Bronchial epithelial cell (primary cell): ENCODE measurements at regions not wholly inside any gene's neighbourhood (a gene's known extent, or its start where the extent isn't known, plus 50 kb on each side); places are given as distances from the start of the nearest gene placed in this dataset.
"Not testable (repeated sequence)": the region's sequence is repeated elsewhere in the genome, so short reads cannot be mapped to it uniquely, and the experiment has no call there.

Experiments used
- DNase-seq: peaks from one replicate; pipeline ENCODE4 v3.0.0-alpha.2; 2010; ENCODE audit warnings: low read depth
- FAIRE-seq: peaks from 2 replicates; lab custom pipeline; 2011; peaks lifted over from hg19 to GRCh38; lab: Jason Lieb, UNC
- H3K27me3 ChIP-seq: 2 replicates; pipeline ENCODE4 v1.5.1; 2011; ENCODE audit warnings: low read length; ENCODE audit not compliant: control insufficient read depth, insufficient read depth
- H3K36me3 ChIP-seq: 2 replicates; pipeline ENCODE4 v1.5.1; 2011; ENCODE audit warnings: low read length; ENCODE audit not compliant: control insufficient read depth, insufficient read depth
- H3K4me3 ChIP-seq: 2 replicates; pipeline ENCODE4 v1.5.1; 2011; ENCODE audit warnings: mild to moderate bottlenecking, low read depth, low read length, control low read depth
- CTCF ChIP-seq: IDR thresholded peaks from 2 replicates; pipeline ENCODE4 v1.5.1; 2011; ENCODE audit warnings: mild to moderate bottlenecking, moderate library complexity, low read length, control low read depth, inconsistent platforms; ENCODE audit not compliant: insufficient read depth, severe bottlenecking

GRCh38 chr7:153657182-153657800, 394.9 kb upstream of the DPP6 start:
- TF ChIP-seq CTCF = no peak
- Histone ChIP-seq H3K27me3 (no peaks in the 10 kb centered on the region), H3K36me3 (no peaks in the 10 kb centered on the region), H3K4me3 (no peak overlapping the region)
- DNase-seq (no peak), FAIRE-seq (no peak)

GRCh38 chr7:153675131-153675530, 377.1 kb upstream of the DPP6 start:
- H3K4me3 ChIP-seq = no peak overlapping the region
- no peaks in the 10 kb centered on the region for H3K36me3 ChIP-seq
- no peak for TF ChIP-seq CTCF
- no peak for DNase-seq
- FAIRE-seq = no peak
- no peaks in the 10 kb centered on the region for H3K27me3 ChIP-seq

GRCh38 chr7:153682628-153683027, 369.6 kb upstream of the DPP6 start:
- no peak for DNase-seq
- Histone ChIP-seq H3K27me3 (no peaks in the 10 kb centered on the region), H3K36me3 (no peaks in the 10 kb centered on the region), H3K4me3 (no peak overlapping the region)
- TF ChIP-seq CTCF = no peak
- no peak for FAIRE-seq

- DNase-seq (no peak), FAIRE-seq (no peak)
- H3K27me3 ChIP-seq = no peaks in the 10 kb centered on the region
- TF ChIP-seq CTCF = no peak
- H3K36me3 ChIP-seq = no peaks in the 10 kb centered on the region
- no peak overlapping the region for H3K4me3 ChIP-seq
Observed at GRCh38 chr7:153696242-153696641, 356.0 kb upstream of the DPP6 start.

GRCh38 chr7:153698046-153698445, 354.2 kb upstream of the DPP6 start:
- H3K27me3 ChIP-seq = no peaks in the 10 kb centered on the region
- no peak for DNase-seq
- no peak for TF ChIP-seq CTCF
- no peaks in the 10 kb centered on the region for H3K36me3 ChIP-seq
- H3K4me3 ChIP-seq = no peak overlapping the region
- no peak for FAIRE-seq

- H3K4me3 ChIP-seq = no peak overlapping the region
- no peak for TF ChIP-seq CTCF
- FAIRE-seq (no peak), DNase-seq (no peak)
- H3K27me3 ChIP-seq = no peaks in the 10 kb centered on the region
- no peaks in the 10 kb centered on the region for H3K36me3 ChIP-seq
Observed at GRCh38 chr7:153701678-153702077, 350.5 kb upstream of the DPP6 start.

- H3K36me3 ChIP-seq, H3K4me3 ChIP-seq, DNase-seq, FAIRE-seq, H3K27me3 ChIP-seq: not testable (repeated sequence)
Observed at GRCh38 chr7:153723892-153724291, 328.3 kb upstream of the DPP6 start.

- not testable (repeated sequence) for FAIRE-seq, H3K36me3 ChIP-seq, H3K27me3 ChIP-seq, H3K4me3 ChIP-seq, DNase-seq
Observed at GRCh38 chr7:153731504-153731903, 320.7 kb upstream of the DPP6 start.
